Stimulated activated CD8-positive, alpha-beta memory T cell treated with anti-CD3 and anti-CD28 coated beads, Interleukin-2, amount 100 ng/mL, for 1 hour (primary cell): ENCODE measurements at regions not wholly inside any gene's neighbourhood (a gene's known extent, or its start where the extent isn't known, plus 50 kb on each side); places are given as distances from the start of the nearest gene placed in this dataset.
"Not testable (repeated sequence)": the region's sequence is repeated elsewhere in the genome, so short reads cannot be mapped to it uniquely, and the experiment has no call there.

Source experiments
- DNase-seq, 2 donors: peaks; one replicate each; pipeline ENCODE4 v3.0.0-alpha.2; 2020; ENCODE audit warnings: low read depth in 2 of 2

DNA sequence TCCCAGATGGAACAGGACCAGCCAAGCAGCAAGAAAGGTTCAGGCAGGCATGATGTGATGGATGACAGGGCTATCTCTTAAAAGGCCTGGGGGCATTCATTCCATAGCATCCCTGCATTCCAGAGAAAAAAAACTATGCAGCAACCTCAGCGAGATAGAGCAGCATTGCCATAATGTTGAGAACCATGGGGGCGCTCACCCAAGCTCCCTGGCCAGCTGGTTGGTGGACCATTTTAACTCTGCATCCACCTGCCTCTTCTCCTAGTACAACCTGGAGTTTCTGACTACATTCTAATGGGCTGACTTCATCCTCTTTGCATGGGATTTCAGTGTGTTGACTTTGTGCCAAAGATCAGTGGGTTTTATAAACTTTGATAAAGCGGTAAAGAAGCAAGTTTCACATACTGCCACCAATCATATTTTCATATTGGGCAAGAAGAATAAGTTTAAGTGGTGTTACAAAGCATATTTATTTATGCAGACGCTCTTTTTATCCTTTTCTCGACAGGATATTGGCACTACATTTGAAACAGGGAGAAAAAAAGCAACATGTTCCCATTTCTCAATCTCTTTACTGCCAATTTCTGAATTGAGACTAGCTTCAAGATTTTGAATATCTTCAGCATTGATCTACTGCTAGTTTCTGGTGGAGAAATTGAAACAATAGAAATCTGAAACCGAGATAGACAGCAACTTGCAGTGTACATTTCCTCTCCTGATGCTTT lies 378.3 kb upstream of the WWC1 start:
- DNase-seq, result no peak

DNA sequence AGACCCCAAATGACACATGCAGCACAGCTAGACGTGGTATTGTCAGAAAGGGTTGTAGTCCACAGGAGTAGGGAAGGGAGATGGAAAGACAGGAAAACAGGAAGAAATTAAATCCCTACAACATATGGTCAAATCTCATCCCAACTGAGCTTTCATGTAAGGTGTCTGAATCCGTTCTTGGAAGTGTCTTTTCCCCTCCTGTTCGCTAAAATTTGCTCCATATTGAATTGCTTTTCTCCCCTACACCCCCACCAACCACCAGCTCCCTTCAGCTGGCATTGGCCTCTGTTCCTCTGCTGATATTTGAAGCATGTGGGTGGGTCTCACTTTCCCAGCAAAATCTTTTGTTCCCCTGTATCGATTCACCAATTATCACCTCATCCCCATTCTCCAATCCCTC lies 376.2 kb upstream of the WWC1 start:
- DNase-seq, result no peak

DNA sequence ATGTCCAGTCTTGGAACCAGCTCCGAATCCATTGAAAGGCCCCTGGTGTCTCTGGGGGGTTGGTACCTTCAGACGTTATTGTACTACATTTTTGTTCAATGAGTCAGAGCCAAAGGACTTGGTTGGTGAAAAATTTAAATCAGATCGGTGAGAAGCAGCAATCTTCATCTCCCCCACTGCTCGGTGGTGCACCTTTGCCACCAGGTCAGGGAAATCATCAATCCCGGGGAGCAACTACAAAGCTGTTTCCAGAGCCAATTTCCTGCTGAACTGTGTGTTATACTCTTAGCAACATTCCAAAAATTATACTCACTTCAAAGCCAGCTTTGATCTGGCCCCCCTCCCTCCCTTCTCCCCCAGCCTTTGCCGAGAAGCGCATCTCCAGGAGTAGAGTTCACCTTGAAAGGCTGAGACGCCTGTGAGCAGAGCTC lies 375.2 kb upstream of the WWC1 start:
- DNase-seq, result no peak

DNA sequence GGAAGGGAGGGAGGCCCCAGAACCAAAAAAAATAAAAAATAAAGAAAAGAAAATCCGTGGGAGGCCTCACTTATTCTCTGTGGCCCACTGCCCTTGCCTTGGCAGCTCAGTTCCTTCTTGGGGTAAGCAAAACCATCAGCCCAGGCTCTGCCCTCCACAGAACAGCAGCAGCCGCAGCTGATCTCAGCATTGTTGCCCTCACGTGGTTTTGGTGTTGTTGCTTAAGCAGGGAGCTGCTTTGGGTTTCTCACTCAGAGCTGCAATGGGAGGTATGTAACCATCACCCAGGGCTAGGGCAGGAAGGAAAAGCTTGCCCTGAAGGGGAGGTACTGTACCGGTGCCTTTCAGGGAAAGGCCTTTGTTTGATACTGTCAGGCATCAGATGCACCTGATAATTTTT lies 374.7 kb upstream of the WWC1 start:
- DNase-seq, result no peak

DNA sequence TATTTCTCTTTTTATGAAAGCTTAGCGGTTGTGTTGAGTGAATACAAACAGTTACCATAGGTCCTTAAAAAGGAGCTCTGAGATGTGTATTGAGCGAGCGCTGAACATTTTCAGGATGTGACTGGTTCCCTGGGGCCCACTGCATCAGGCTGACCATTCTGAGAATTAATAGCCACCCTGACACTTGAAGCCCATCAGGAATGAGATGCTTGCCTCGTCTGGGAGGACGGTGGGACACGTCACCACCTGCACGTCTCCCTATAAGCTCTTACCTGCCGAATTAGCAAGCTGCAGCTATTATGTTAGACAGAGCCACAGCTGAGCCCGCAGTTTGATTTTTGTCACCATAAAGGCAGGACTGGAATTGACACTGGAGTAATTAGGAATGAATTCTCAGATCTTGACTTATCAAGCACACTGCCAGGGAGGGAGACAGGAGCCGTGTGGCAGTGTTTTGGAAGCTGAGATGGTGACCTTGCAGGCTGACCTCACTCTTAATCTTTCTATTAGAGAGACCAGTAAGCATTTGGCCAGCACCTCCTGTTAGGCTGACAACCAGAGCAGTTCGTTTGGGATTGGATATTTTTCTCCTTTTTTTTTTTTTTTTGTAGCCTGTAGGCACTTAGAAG lies 373.1 kb upstream of the WWC1 start:
- no peak for DNase-seq

DNA sequence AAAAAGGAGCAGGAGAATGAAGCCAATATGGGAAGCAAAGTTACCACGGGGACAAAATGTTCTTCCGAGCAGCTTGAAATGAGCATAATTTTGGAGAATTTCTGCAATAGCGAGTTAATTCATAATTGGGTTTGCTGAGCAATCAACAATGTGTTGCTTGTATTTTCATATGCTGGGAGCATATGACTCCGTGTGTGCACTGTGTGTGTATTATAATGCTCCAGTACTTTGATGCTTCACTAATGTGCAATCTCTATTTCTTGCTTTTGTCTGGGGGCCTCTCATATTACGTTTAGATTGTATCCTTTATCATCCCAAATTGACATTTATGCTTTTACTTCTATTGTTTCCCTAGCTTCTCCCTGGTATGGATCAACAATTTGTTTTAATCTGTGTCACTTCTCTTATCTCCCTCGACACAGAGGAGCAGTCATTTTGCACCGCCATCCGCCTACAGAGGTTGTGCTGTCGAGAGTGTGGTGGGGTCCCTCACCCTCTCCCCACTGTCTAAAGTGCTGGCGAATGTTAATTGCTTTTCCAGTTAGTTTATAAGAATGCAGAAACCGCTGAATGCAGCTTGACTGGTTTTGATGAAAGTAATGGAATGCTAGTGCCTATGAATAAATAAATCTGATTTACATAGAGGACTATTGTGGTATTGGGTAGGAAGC lies 372.5 kb upstream of the WWC1 start:
- no peak for DNase-seq

DNA sequence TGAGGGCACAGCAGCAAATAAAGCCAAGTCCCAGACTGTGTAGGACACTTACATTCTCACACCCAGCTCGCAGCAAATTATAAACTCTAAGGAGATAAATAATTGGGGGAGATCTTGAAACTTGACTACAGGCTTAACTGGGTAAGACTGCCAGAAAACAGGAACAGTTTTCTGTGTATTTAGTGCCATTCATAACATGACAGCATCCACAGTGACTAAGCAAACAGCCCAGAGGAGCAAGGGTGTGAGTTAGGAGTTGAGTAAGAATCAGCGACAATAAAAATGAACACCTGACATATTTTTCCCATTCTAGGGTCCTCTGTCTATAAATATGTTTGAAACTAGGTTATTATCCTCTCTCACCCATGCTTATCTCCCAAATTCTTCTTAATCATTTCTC lies 370.9 kb upstream of the WWC1 start:
- no peak for DNase-seq

DNA sequence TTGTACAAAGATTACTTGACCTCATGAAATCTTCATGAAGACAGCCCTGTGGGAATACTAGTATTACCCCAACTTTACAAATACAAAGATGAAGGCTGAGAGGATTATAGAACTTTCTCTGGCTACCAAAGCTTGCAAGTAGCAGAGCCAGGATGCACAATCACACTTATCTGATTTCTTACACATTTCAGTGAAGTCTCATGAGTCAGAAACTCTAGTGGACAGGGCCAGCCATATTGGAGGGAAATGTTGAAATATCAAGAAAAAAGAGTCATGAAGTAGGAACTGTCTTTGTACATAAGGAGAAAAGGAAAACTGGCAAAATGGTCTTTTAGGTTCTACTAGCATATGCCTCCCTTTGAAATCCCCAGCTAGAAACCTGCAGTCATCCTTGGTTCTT lies 369.6 kb upstream of the WWC1 start:
- DNase-seq, result no peak

DNA sequence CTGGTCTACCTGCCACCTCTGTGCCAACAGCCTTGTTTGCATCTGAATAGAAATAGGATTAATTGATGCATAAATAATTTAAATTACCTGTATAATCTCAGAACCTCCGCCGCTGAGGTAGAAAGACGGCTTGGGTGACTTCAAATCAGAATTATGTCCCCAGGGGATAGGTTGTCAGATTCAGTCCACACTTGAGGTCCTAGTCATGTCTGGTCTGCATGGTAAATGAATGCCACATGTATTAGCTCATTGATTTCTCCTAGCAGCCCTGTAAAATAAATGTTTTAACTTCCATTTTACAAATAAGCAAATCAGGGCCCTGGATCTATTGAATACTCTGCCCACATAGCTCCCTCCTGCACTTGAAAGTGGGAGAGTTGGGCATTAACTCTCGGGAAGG lies 368.0 kb upstream of the WWC1 start:
- no peak for DNase-seq

DNA sequence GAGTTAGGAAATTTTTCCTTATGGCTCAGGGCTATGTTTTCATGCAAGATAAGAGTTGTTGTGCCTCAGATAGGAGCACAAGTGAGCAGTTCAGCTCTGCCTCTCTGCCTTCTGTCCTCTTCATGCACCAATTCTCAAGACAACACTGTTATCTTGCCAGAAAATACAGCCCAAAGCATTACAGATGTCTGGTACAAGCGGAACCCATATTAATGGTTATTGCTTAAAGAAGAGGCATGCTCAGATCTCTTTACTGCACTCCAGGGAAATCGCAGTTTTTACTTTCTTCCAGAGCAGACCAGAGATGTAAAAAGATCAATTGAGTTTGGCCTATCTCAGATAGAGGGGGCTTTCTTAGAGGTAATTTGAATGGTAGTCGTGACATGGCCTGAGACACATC lies 361.6 kb upstream of the WWC1 start:
- no peak for DNase-seq

DNA sequence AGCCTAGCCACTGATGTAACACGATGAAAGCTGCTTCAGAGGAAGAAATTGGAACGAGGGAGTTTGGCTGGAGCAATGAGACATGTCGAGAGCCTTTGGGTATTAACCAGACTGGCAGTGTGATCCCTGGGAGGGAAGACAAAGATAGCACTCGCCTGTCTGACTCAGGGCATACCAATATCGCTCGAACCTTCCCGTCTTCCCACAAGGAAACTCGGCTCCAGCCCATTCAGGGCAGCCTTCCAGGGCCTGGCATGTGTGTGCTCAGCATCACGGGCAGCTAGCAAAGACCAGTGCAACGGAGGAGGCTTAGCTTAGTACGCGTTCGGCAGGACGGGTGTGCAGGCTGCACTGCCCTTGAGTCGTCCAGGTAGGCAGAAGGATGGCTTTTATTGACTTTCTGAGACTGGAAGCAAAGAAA lies 356.9 kb upstream of the WWC1 start:
- DNase-seq, result no peak

DNA sequence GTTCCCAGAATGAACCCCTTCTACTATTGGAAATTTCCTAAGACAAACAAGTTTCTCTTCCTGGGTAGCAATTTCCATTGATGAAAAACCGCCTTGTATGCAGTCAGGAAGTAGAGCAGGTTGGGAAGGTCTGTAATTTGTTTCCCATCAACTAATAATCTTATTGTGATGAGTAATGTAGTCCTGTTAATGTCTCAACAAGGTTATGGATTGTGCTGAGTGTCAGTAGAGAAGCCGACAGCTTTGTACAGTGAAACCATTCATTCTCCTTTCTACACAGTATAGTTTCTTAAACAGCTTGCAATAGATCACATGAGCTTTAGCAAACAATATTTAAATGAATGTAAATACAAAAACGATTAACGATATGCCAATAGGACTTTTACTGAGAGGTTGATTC lies 355.4 kb upstream of the WWC1 start:
- no peak for DNase-seq

DNA sequence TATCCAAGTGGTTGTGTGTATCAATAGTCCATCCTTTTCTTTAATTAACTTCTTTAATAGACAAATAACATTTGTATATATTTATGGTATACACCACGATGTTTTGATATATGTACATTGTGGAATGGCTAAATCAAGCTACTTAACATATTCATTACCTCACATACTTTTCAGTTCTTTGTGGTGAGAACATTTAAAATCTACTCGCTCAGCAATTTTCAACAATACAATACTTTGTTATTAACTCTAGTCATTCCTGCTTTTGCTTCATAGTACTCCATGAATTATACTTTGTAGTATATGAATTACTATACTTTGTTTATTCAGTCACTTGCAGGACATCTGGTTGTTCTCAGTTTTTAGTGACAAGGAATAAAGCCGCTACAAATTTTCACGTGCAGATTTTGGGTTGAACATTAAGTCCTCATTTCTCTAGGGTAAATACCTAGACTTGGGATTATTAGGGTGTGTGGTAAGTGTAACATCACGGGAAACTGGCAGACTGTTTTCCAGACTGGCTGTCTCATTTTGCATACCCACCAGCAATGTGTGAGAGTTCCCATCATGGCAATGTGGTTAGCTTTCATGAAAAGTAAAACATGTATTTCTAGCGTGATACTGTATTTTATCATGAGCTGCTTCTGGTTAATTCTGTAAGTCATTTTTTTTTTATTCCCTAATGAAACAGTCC lies 354.4 kb upstream of the WWC1 start:
- DNase-seq, result no peak

DNA sequence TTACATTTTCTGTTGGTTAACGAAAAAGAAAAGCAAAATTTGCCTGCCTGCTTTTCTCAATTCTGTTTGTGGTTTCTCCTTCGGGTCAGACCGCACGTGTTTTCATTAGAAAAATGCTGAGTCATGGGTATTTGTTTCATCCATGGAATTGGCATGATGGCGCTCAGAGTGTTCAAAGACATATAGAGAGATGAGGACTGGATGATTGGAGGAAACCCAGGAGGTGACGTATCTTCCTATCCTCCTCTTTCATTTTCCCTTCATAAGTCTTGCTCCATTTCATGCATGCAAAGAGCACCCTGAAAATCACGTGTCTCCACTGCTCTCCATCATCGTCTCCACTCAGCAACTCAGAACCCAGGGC lies 353.8 kb upstream of the WWC1 start:
- no peak for DNase-seq

DNA sequence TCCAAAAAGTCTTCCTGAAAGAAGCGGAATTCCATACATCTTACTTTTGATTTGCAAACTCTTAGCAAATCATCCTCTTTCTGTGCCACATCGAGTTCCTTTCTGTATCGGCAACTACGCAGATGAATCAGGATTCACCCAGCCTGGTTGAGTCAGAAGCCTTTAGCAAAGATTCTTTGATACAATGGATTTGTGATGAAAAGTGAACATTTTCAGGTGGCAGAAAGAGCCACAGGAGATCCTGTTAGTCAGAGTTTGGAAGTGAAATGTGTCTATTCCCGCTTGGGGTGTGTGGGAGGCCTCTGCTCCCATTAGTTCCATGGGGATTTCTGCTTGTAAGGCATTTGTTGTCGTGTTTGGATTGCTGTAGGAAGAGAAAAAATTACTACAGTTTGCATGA lies 351.8 kb upstream of the WWC1 start:
- no peak for DNase-seq

DNA sequence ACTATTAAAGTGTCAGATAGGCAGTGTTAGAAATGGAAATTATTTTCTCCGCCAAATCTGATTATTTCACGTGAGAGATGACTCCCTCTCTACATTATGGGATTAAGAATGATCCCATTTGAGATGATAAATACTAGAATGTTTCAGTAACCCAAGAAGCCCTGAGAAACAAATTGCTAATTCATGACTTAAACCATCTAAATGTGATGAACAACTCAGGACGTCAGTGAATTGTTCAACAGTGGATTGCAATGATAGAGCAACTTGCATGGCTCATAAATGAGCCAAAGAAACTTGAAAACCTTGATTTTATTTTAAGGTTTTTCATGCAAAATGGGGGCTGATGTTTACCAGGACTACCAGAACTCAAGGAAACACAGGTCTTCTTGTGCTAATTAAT lies 350.5 kb upstream of the WWC1 start:
- no peak for DNase-seq

DNA sequence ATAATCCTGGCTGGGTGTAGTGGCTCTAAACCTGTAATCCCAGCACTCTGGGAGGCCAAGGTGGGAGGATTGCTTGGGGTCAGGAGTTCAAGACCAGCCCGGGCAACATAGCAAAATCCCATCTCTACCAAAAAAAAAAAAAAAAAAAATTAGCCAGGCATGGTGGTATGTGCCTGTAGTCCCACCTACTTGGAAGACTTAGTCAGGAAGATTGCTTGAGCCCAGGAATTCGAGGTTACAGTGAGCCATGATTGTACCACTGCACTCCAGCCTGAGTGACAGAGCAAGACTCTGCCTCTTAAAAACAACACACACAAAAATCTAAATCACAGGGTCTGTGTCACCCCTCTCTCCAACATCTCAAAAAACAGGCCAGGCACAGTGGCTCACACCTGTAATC lies 349.9 kb upstream of the WWC1 start:
- DNase-seq, result not testable (repeated sequence)

DNA sequence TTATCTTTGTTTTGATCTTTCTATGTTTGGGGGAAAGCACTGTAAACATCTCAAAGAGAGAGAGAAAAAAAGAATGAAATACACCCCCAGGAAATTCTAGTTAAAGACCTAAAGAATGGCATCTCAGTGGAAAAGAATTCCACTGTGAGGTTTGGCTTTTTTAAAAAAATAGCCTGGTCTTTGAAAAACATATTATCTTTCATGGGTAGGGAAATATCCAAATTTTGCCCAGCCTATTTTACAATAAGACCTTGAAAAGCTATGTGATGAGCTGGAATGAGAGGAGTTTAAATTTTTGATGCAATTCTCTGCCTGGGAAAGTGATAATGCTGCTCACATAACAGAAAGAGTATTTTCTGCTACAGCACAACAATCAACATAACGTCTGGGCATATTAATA lies 348.1 kb upstream of the WWC1 start:
- DNase-seq, result no peak

DNA sequence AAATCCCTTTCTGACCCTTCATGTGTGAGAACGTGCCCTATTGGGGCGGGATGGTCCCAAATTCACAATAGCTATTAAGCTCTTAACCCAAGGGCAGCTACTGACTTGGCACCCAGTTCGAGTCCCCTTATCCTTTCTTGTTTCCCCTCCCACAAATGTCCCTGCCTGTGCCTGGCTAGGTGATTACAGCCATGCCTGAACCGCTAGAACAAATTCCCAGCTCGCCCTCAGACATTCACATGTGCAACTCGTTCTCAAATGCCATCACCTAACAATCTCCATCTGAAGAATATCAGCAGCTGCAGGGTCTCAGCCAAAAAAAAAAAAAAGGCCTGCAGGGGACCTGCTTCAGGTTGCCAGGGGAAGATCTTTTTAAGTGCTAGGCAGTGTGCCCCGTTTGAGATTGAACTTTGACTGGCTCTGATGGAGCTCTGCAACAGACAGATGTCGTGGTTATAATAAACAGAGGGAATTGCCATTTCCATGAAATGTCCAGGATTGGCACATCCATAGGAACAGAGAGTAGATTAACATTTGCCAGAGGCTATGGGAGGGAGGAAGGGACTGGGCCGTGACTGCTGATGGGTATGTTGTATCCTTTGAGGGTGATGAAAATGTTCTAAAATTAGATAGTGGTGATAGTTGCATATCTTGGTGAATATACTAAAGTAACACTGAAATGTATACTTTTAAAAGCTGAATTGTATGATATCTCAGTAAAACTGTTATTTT lies 347.2 kb upstream of the WWC1 start:
- no peak for DNase-seq

DNA sequence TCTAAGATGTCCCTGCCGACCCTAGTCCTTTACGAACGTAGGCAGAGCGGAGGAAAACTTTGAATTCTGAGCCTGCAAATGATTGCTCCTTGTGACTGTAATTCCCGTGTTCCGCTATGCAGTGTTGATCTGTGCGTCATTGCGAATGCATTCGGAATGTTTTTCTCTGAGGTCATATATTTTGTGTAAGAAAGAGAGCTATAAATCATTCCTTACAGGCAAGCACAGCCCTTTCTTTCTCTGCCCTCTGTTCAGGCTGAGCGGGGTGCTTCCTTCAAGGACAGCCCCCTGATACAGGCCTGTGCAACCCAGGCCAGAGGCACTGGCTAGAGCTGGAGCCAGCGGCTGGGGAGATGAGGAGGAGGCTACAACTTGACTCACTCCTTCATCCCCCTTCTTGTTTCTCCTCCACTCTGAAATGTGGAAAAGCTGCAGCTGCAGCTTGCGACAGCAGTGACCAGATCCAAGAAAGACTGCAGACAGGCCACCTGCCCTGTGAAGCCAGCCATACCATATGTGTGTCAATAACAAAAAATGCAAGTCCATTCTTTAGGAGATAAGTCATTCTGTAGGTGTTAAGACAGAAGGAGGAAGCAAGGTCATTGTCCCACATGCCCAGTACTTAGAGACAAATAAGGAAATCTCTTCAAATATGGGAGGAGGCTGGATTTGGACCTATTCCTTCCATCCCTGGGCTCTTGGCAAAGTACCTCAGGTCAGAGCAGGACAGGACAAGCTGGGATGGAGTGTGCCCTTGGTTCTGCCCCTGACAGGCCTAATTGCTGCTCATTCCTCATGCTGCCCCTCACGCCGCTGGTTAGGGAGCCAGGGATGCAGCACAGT lies 345.7 kb upstream of the WWC1 start:
- no peak for DNase-seq

DNA sequence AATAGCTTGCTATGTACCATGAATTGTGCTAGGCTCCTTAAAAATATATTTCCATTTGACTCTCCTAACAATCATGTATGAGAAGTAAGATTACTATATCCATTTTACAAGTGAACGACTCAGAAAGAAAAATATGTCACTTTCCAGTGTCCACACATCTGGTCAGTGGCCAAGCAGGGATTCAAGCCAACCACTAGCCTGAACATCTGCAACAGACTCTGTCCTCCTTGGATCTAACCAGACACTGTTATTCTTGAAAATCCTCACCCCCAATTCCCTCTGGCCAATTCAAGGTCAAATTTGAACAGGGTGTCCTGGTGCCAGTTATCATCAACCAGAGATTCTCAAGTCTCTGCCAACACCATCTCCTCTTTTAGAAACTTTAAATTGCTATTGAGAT lies 344.1 kb upstream of the WWC1 start:
- no peak for DNase-seq
